Colonic mucosa (tissue), 4 donors: ENCODE measurements at regions not wholly inside any gene's neighbourhood (a gene's known extent, or its start where the extent isn't known, plus 50 kb on each side); places are given as distances from the start of the nearest gene placed in this dataset.

Experiments
- DNase-seq: peaks from one replicate; pipeline ENCODE4 v3.0.0-alpha.2; 2020
- H3K27ac ChIP-seq: fragments of 200-600 bp; one replicate; pipeline ENCODE4 v1.8.0; 2021
- H3K27me3 ChIP-seq: fragments of 200-600 bp; one replicate; pipeline ENCODE4 v1.8.0; 2021
- H3K36me3 ChIP-seq: fragments of 200-600 bp; one replicate; pipeline ENCODE4 v1.8.0; 2021
- H3K4me1 ChIP-seq: fragments of 200-600 bp; one replicate; pipeline ENCODE4 v1.8.0; 2021; ENCODE audit warnings: mild to moderate bottlenecking
- H3K4me3 ChIP-seq: fragments of 200-600 bp; one replicate; pipeline ENCODE4 v1.8.0; 2021
- H3K9ac ChIP-seq, 2 donors: one replicate each; pipeline ENCODE4 v1.7.0; 2013; ENCODE audit warnings: control low read depth in 2 of 2, low read depth in 2 of 2, low read length in 2 of 2
- H3K9me3 ChIP-seq: fragments of 200-600 bp; one replicate; pipeline ENCODE4 v1.8.0; 2021
- CTCF ChIP-seq: fragments of 200-600 bp; IDR thresholded peaks from one replicate; pipeline ENCODE4 v1.8.0; 2022; ENCODE audit warnings: antibody characterized with exemption, mild to moderate bottlenecking
- intact Hi-C: fragments of 100-400 bp; cut with DNase I; formaldehyde crosslinking; loops from one replicate; pipeline ENCODE4 v1.14.1; 2022
- donor health status: healthy.
- donor health status: DM: no; HTN: no; CAD: no.
- donor health status: DM: no; HTN: no; CAD: no.

GRCh38 chr6:28658475-28659249 lies 133.0 kb downstream of the GPX5 start:
- peaks cover 4% of the 10 kb centered on the region for H3K4me1 ChIP-seq
- no peak for TF ChIP-seq CTCF
- H3K9me3 ChIP-seq: no peaks in the 10 kb centered on the region
- H3K4me3 ChIP-seq: no peak overlapping the region
- DNase-seq: no peak
- no peak overlapping the region for H3K9ac ChIP-seq
- no peaks in the 10 kb centered on the region for H3K27me3 ChIP-seq
- H3K36me3 ChIP-seq: no peaks in the 10 kb centered on the region
- intact Hi-C loops: no loop called here
- H3K27ac ChIP-seq: no peak overlapping the region

- no peak overlapping the region for H3K9ac ChIP-seq
- no peaks in the 10 kb centered on the region for H3K9me3 ChIP-seq
- intact Hi-C loops: no loop called here
- H3K4me1 ChIP-seq: peaks cover 4% of the 10 kb centered on the region
- H3K27me3 ChIP-seq: no peaks in the 10 kb centered on the region
- H3K36me3 ChIP-seq: no peaks in the 10 kb centered on the region
- no peak overlapping the region for H3K27ac ChIP-seq
- no peak for DNase-seq
- TF ChIP-seq CTCF: no peak
- no peak overlapping the region for H3K4me3 ChIP-seq
These were observed 133.5 kb downstream of the GPX5 start for GRCh38 chr6:28659250-28659566.

GRCh38 chr6:28661097-28661713 lies 135.5 kb downstream of the GPX5 start:
- H3K9ac ChIP-seq: no peak overlapping the region
- no peak for TF ChIP-seq CTCF
- no peak overlapping the region for H3K27ac ChIP-seq
- H3K27me3 ChIP-seq: no peaks in the 10 kb centered on the region
- H3K36me3 ChIP-seq: no peaks in the 10 kb centered on the region
- no peaks in the 10 kb centered on the region for H3K9me3 ChIP-seq
- H3K4me3 ChIP-seq: no peak overlapping the region
- no peak for DNase-seq
- peaks cover 4% of the 10 kb centered on the region for H3K4me1 ChIP-seq
- intact Hi-C loops: no loop called here

DNA sequence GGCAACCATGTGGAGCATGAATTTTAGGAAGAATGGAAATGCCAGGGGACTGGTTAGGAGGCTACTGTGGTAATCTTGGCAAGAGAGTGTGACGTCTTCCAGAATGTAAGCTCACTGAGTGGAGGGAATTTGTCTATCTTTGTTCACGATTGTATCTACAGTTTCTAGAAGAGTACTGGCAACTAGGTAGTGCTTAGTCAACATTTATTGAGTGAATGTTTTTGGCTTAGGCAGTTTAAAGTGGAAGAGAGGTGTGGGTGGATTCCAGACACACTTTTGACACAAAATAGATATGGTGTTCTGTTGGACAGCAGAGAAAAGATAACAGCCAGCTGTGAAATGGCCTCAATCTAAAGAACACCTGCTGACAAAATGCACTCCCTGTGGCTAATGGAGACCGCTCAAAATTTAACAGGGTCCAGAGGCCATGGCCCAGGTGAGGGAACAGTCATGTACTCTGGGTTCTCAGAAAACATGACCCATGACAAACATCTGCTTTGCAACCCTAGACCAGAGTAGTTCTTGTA lies 139.3 kb downstream of the GPX5 start:
- Histone ChIP-seq H3K4me3 (no peak overlapping the region), H3K27me3 (no peaks in the 10 kb centered on the region), H3K4me1 (no peaks in the 10 kb centered on the region), H3K36me3 (no peaks in the 10 kb centered on the region), H3K9ac (no peak overlapping the region), H3K27ac (no peak overlapping the region), H3K9me3 (no peaks in the 10 kb centered on the region)
- no peak for TF ChIP-seq CTCF
- intact Hi-C loops: no loop called here
- no peak for DNase-seq

DNA sequence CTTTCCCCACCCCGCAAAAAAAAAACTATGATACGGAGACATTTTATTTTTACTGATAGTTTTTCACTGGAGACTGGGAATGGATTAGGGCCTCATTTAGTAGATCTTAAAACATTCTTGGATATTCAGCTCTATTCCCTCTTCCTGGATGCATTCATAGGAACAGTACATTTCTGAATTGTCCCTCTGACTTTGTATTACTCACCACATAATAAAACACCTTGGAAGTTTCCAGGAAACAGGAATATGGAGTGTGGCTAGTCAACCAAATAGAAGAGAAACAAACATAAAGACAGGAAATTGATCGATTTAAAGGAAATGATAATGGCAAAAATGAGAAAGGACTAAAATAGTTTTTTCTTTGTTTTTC lies 147.7 kb downstream of the GPX5 start:
- H3K9me3 ChIP-seq: no peaks in the 10 kb centered on the region
- H3K27me3 ChIP-seq: peaks cover 15% of the 10 kb centered on the region
- TF ChIP-seq CTCF: no peak
- H3K4me3 ChIP-seq: no peak overlapping the region
- H3K4me1 ChIP-seq: no peaks in the 10 kb centered on the region
- H3K9ac ChIP-seq: no peak overlapping the region
- no peak overlapping the region for H3K27ac ChIP-seq
- no peaks in the 10 kb centered on the region for H3K36me3 ChIP-seq
- DNase-seq: no peak
- intact Hi-C loops: no loop called here
